K562 (cell line): ENCODE measurements at regions not wholly inside any gene's neighbourhood (a gene's known extent, or its start where the extent isn't known, plus 50 kb on each side); places are given as distances from the start of the nearest gene placed in this dataset.

Experiments used
- BRCA1 ChIP-seq, 2 experiments: fragments of 450-650 bp in 1 of 2; sonication (generic) in 1 of 2; formaldehyde crosslinking in 1 of 2; IDR thresholded peaks; 2 replicates each; pipeline versions ENCODE4 v1.5.0 to v1.6.1; 2017 to 2020; ENCODE audit warnings: mild to moderate bottlenecking in 1 of 2, missing genetic modification reagents in 1 of 2
- CBFB ChIP-seq: sonication (generic); formaldehyde crosslinking; IDR thresholded peaks from 2 replicates; pipeline ENCODE4 v1.4.0; 2020; ENCODE audit warnings: mild to moderate bottlenecking, missing genetic modification reagents
- ETV5 ChIP-seq: sonication (generic); formaldehyde crosslinking; IDR thresholded peaks from 2 replicates; pipeline ENCODE4 v1.4.0; 2020; ENCODE audit warnings: low read depth, mild to moderate bottlenecking, missing genetic modification reagents
- NCOA6 ChIP-seq: fragments of 450-650 bp; IDR thresholded peaks from 2 replicates; pipeline ENCODE4 v1.6.1; 2017; ENCODE audit warnings: mild to moderate bottlenecking
- POLR2A ChIP-seq: fragments of 450-650 bp; conservative IDR thresholded peaks from 2 replicates; pipeline ENCODE4 v1.6.1; 2016
- PRPF4 ChIP-seq: fragments of 200-400 bp; formaldehyde crosslinking; IDR thresholded peaks from one replicate; pipeline ENCODE4 v1.6.1; 2017; ENCODE audit warnings: low read length, low read depth, mild to moderate bottlenecking; ENCODE audit not compliant: insufficient read depth, poor library complexity, severe bottlenecking
- SP2 ChIP-seq: IDR thresholded peaks from 2 replicates; pipeline ENCODE4 v1.6.1; 2011; ENCODE audit warnings: mild to moderate bottlenecking, low read depth, low read length, moderate library complexity; ENCODE audit not compliant: poor library complexity, severe bottlenecking; ENCODE audit errors: extremely low read depth
- TCFL5 ChIP-seq: fragments of 250-450 bp; sonication (Bioruptor Pico); conservative IDR thresholded peaks from 2 replicates; pipeline ENCODE4 v1.6.1; 2021; ENCODE audit warnings: mild to moderate bottlenecking, moderate library complexity, matching md5 sums
- TFAP4 ChIP-seq: sonication (generic); formaldehyde crosslinking; IDR thresholded peaks from 2 replicates; pipeline ENCODE4 v1.8.0; 2022; ENCODE audit warnings: missing genetic modification reagents, mild to moderate bottlenecking, moderate library complexity, borderline replicate concordance
- USF1 ChIP-seq: sonication (generic); formaldehyde crosslinking; IDR thresholded peaks from 2 replicates; pipeline ENCODE4 v1.9.0; 2022; ENCODE audit warnings: mild to moderate bottlenecking, missing genetic modification reagents

DNA sequence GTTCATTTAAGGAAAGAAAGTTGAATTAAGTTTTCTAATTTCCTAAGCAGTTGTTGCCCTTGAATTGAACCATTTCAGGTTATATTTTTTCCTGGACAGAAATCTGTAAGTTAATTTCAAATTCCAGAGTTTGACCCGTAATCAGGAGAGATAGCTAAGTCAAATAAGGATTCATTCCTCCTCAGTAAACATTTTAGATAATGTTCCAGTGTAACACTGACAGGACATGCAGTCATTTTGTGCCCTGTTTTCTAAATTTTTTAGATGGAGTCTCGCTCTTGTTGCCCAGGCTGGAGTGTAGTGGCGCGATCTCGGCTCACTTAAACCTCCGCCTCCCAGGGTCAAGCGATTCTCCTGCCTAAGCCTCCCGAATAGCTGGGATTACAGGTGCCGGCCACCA, 371.7 kb downstream of the DIPK2A start:
- TF ChIP-seq PRPF4 = no peak
- no peak for TF ChIP-seq SP2
- no peak for TF ChIP-seq BRCA1 (IDR thresholded peaks at IDR 0.05)
- TF ChIP-seq BRCA1 (CRISPR knock-in tag; IDR thresholded peaks at IDR 0.05) = no peak
- TF ChIP-seq TFAP4 (CRISPR knock-in tag) = no peak
- TF ChIP-seq NCOA6 = no peak
- TF ChIP-seq USF1 (CRISPR knock-in tag) = no peak
- TF ChIP-seq CBFB = no peak
- no peak for TF ChIP-seq TCFL5
- no peak for TF ChIP-seq POLR2A
- TF ChIP-seq ETV5 (CRISPR knock-in tag) = no peak
